HG03159 (cell line): ENCODE measurements at regions not wholly inside any gene's neighbourhood (a gene's known extent, or its start where the extent isn't known, plus 50 kb on each side); places are given as distances from the start of the nearest gene placed in this dataset.
A peak's percentile ranks its signal among the peaks of the same experiment; 100 is the strongest.
"Not testable (repeated sequence)": the region's sequence is repeated elsewhere in the genome, so short reads cannot be mapped to it uniquely, and the experiment has no call there.

Experiments used
- ATAC-seq: cut with Tn5 transposase; IDR thresholded peaks from one replicate; pipeline ENCODE4 v1.9.1; 2021; ENCODE audit warnings: mild to moderate bottlenecking, moderate library complexity; ENCODE audit not compliant: unreplicated experiment

GRCh38 chr4:82194329-82194728 lies 179.5 kb downstream of the HNRNPD start:
- no peak for ATAC-seq

DNA sequence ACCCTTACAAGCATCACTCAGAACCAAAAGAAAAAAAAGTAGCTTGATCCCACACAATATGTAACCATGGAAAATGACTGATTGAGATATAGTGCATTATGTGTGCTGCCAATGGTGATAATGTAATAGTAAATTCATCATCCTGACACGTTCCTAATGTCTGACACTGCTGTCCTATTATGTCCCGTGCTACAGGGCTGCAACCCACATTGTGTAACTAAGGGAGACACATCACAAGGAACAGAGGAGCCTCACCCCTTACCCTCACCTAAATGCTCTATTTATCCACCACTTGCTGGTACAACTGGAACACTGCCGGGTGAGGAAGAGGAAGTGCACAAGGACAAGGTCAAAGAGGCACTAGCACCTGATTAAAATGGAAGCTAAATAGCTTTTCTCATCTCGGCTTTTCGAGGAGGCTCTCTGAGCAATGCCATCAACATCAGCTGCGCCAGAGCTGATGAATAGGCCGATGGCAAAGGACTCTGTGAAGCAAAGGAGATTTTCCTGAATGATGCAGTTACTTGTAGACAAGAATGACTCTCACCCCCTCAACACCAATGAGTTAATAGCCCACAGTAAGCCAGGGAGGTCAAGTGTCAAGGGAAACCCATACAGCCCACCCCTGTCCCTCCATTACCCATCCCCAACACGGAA lies 181.6 kb downstream of the HNRNPD start:
- no peak for ATAC-seq

- ATAC-seq, result no peak
These were observed 192.0 kb downstream of the HNRNPD start for GRCh38 chr4:82181789-82182188.

GRCh38 chr4:82172186-82172585 lies 201.6 kb downstream of the HNRNPD start:
- ATAC-seq, result no peak

DNA sequence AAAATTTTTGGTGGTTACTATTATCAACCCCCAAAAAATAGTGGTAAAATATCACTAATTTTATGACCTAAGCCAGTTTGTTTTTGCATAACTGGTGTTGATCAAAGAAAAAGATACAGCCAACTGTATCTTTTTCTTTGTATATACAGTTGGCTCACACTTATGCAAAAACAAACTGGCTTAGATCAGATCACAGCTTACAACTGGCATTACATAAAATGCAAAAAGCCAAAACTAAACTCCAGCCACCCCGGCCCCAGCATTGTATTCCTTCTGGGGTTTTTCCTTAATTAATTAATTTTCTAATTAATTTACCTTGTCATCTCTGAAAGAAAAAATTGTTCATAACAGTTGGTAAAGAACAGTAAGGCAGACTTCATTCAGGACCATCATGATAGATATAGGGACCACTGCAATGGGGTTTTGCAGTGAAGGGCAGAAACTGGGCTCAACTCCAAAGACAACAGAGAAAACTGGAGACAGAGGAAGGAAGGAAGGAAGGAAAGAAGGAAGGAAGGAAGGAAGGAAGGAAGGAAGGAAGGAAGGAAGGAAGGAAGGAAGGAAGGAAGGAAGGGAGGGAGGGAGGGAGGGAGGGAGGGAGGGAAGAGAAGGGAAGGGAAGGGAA lies 202.1 kb downstream of the HNRNPD start:
- no peak for ATAC-seq

- no peak for ATAC-seq
These were observed 224.0 kb downstream of the HNRNPD start for GRCh38 chr4:82149750-82150149.

- no peak for ATAC-seq
These were observed 227.9 kb downstream of the HNRNPD start for GRCh38 chr4:82145850-82146249.

DNA sequence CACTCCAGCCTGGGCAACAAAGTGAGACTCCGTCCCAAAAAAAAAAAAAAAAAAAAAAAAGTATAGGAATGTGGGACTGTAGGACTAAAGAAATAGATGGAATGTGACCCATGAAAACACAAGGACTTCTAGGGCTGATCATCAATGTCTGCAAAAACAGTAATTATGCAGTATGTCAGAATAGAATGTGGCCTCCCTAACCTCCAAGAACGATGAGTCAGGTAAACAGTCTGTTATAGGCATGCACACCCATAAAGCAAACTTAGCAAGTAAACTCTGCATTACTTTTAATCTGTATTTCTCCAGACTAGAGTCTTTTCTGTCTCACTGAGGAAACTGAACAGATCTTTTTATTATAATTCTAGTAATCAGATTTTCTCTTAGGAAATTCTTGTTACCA lies 233.4 kb downstream of the HNRNPD start:
- ATAC-seq, result no peak

DNA sequence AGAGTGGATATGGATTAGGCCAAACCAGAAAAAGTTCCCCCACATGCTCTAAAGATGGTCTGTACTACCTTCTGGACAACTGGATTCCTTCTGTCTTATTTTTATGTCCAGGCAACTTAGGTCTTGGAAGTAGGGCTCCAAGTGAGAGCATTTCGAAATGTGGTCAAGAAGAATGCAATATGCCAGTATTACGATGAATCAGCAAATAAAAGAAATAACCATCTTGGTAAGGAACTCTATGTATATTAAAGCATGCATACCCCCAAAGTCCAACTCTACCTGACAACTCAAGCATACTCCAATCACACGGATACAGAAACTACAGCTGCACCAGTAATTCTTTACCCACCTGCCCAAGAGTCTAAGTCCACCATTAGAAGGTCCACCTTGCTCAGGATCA lies 234.5 kb downstream of the HNRNPD start:
- no peak for ATAC-seq

DNA sequence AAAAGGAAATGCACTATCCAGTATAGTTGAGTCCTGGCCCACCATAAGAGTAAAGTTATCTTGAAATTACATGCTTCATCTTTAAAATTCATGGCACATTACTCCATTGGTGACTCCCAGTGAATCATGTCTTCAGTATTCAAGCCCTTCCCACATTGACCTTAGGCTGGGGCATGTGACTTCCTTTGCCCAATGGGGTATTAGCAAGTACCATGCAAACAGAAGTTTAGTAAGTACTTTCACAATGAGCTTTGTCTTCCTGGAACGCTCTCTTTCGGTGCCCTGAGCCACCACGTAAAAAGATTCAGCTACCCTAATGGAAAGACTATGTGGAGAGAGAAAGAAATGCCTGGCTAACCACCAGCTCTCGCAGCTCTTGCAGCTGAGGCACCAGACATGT lies 235.4 kb downstream of the HNRNPD start:
- no peak for ATAC-seq

- ATAC-seq, result peak; percentile 74
These were observed 237.5 kb downstream of the HNRNPD start for GRCh38 chr4:82136161-82136801.

GRCh38 chr4:82128355-82128754 lies 245.4 kb downstream of the HNRNPD start:
- no peak for ATAC-seq

- no peak for ATAC-seq
These were observed 247.2 kb downstream of the HNRNPD start for GRCh38 chr4:82126512-82127040.

- no peak for ATAC-seq
These were observed 247.9 kb downstream of the HNRNPD start for GRCh38 chr4:82125787-82126297.

GRCh38 chr4:82124932-82125786 lies 248.6 kb downstream of the HNRNPD start:
- no peak for ATAC-seq

GRCh38 chr4:82124365-82124764 lies 249.4 kb downstream of the HNRNPD start:
- ATAC-seq, result no peak

DNA sequence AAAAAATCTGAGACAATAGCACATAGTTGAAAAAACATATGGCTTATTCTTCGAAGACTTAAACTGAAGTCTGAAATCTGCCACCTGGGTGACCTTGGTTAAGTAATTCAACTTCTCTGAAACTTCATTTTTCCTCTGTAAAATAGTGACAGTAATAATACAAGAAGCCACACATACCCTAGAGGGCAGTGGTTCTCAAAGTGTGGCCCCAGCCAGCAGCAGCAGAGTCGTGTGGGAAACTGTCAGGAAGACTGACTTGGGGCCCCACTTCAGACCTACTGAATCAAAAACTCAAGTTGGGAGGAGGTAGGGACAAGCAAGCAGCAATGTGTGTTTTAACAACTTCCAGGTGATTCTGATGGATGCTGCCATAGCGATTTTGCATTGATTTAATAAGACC lies 249.9 kb downstream of the HNRNPD start:
- ATAC-seq, result no peak

DNA sequence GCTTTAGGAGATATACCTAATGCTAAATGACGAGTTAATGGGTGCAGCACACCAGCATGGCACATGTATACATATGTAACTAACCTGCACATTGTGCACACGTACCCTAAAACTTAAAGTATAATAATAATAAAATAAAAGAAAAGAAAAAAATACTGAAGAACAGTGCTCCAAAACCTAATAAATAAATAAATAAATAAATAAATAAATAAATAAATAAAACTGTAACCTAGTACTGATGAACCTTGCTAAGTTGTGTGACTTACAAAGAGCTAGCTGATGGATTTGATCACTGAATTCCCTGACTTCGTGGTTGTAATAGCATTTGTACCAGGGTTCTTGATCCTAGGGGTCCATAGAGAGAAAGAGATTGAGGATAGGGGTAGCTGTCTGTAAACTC lies 258.6 kb downstream of the HNRNPD start:
- ATAC-seq, result not testable (repeated sequence)

GRCh38 chr4:82108506-82108905 lies 265.3 kb downstream of the HNRNPD start:
- ATAC-seq, result no peak

DNA sequence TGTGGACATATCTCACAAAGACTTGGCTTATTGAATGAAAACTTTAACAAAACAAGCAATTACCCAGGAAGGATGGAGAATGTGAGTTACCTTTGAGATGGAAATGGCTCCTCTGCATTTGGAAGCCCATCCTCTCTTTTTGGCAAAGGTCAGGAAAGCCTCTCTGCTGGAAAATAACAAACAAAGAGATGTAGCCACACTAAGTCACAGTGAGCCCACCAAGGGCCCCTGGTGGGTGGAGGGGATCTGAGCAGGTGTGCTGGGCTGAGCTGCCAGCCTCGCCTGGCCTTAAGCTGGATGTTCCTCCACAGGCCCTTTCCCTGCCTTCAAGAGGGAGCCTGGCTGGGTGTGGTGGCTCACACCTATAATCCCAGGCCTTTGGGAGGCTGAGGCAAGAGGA lies 269.2 kb downstream of the HNRNPD start:
- ATAC-seq, result no peak
